ENCODE measurements at regions not wholly inside any gene's neighbourhood (a gene's known extent, or its start where the extent isn't known, plus 50 kb on each side); places are given as distances from the start of the nearest gene placed in this dataset.

DNA sequence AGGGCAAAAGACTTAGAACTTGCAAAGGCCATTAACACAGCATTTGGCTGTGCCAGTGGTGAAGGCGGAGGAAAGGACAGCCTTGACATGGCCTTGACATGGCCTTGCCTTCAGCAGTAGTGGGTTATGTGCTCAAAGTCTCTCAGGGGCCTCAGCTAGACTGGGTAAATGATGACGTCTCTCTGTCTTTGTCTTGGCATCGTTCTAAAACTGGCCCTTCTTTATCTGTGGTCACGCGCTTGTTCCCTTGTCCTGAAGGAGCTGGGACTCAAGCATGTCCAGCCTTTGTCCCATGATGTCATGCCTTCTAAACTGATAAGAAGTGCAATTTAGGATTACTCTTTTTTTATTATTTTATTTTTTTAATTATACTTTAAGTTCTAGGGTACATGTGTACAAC is 88.7 kb upstream of the ATP10B start:
- TF ChIP-seq POLR2A (IDR thresholded peaks at IDR 0.05), result no peak
- no peak for TF ChIP-seq CTCF (IDR thresholded peaks at IDR 0.05 in 4 of 5, conservative IDR thresholded peaks at IDR 0.05 in 1 of 5)
- DNase-seq (no peak), ATAC-seq (no peak)
- H3K36me3 ChIP-seq, result no peaks in the 10 kb centered on the region
- no peak overlapping the region for H3K27ac ChIP-seq
- intact Hi-C loops (cut with DNase I; ENCODE audit: low total_unique reads) (no loop called here), in situ Hi-C loops (cut with MboI; ENCODE audit: low sequenced_read_pairs in 4 of 4) (no loop called here)
- no peak overlapping the region for H3K4me3 ChIP-seq
- no peaks in the 10 kb centered on the region for H3K9me3 ChIP-seq
- no peaks in the 10 kb centered on the region for H3K4me1 ChIP-seq
- H3K27me3 ChIP-seq, result no peaks in the 10 kb centered on the region

- Histone ChIP-seq H3K36me3 (no peaks in the 10 kb centered on the region), H3K27me3 (no peaks in the 10 kb centered on the region), H3K4me3 (no peak overlapping the region), H3K4me1 (no peaks in the 10 kb centered on the region), H3K9me3 (no peaks in the 10 kb centered on the region), H3K27ac (no peak overlapping the region)
- intact Hi-C loops (cut with DNase I; ENCODE audit: low total_unique reads) (no loop called here), in situ Hi-C loops (cut with MboI; ENCODE audit: low sequenced_read_pairs in 4 of 4) (no loop called here)
- ATAC-seq (peak; percentile 54 to 65), DNase-seq (no peak)
- no peak for TF ChIP-seq POLR2A (IDR thresholded peaks at IDR 0.05)
- TF ChIP-seq CTCF (IDR thresholded peaks at IDR 0.05 in 4 of 5, conservative IDR thresholded peaks at IDR 0.05 in 1 of 5), result no peak
Observed at GRCh38 chr5:160938532-160938931, 86.5 kb upstream of the ATP10B start.

- in situ Hi-C loops (cut with MboI; ENCODE audit: low sequenced_read_pairs in 4 of 4) (no loop called here), intact Hi-C loops (cut with DNase I; ENCODE audit: low total_unique reads) (no loop called here)
Observed at GRCh38 chr5:160937570-160937969, 85.6 kb upstream of the ATP10B start.

GRCh38 chr5:160935776-160936175 is 83.8 kb upstream of the ATP10B start:
- Histone ChIP-seq H3K27ac (no peak overlapping the region), H3K27me3 (no peaks in the 10 kb centered on the region), H3K36me3 (no peaks in the 10 kb centered on the region), H3K4me3 (no peak overlapping the region), H3K9me3 (no peaks in the 10 kb centered on the region), H3K4me1 (no peaks in the 10 kb centered on the region)
- in situ Hi-C loops (cut with MboI; ENCODE audit: low sequenced_read_pairs in 4 of 4) (no loop called here), intact Hi-C loops (cut with DNase I; ENCODE audit: low total_unique reads) (no loop called here)
- no peak for ATAC-seq
- TF ChIP-seq CTCF (IDR thresholded peaks at IDR 0.05 in 4 of 5, conservative IDR thresholded peaks at IDR 0.05 in 1 of 5), result no peak
- TF ChIP-seq POLR2A (IDR thresholded peaks at IDR 0.05), result no peak
- no peak for DNase-seq

More at GRCh38 chr5:160937570-160937969, 85.6 kb upstream of the ATP10B start:
- Histone ChIP-seq H3K9me3 (no peaks in the 10 kb centered on the region), H3K4me3 (no peak overlapping the region), H3K36me3 (no peaks in the 10 kb centered on the region), H3K4me1 (no peaks in the 10 kb centered on the region), H3K27ac (no peak overlapping the region), H3K27me3 (no peaks in the 10 kb centered on the region)
- TF ChIP-seq POLR2A (IDR thresholded peaks at IDR 0.05) (no peak), CTCF (IDR thresholded peaks at IDR 0.05 in 4 of 5, conservative IDR thresholded peaks at IDR 0.05 in 1 of 5) (no peak)
- ATAC-seq (no peak), DNase-seq (no peak)

- Histone ChIP-seq H3K27me3 (no peaks in the 10 kb centered on the region), H3K9me3 (no peaks in the 10 kb centered on the region), H3K27ac (no peak overlapping the region), H3K4me1 (peaks cover 3% of the 10 kb centered on the region in 2 donors), H3K4me3 (no peak overlapping the region), H3K36me3 (no peaks in the 10 kb centered on the region)
- ATAC-seq (no peak), DNase-seq (no peak)
- in situ Hi-C loops (cut with MboI; ENCODE audit: low sequenced_read_pairs in 4 of 4) (no loop called here), intact Hi-C loops (cut with DNase I; ENCODE audit: low total_unique reads) (no loop called here)
- no peak for TF ChIP-seq CTCF (IDR thresholded peaks at IDR 0.05 in 4 of 5, conservative IDR thresholded peaks at IDR 0.05 in 1 of 5)
- no peak for TF ChIP-seq POLR2A (IDR thresholded peaks at IDR 0.05)
Observed at GRCh38 chr5:160931283-160931682, 79.3 kb upstream of the ATP10B start.
